ENCODE measurements at regions not wholly inside any gene's neighbourhood (a gene's known extent, or its start where the extent isn't known, plus 50 kb on each side); places are given as distances from the start of the nearest gene placed in this dataset.

- TF ChIP-seq CTCF (IDR thresholded peaks at IDR 0.05) = no peak
- no peak for TF ChIP-seq POLR2A (IDR thresholded peaks at IDR 0.05)
- TF ChIP-seq POLR2AphosphoS5 (IDR thresholded peaks at IDR 0.05) = no peak
Observed at GRCh38 chr2:179332903-179333302, 68.3 kb upstream of the SESTD1 start.

Measured in prostate gland (tissue), 2 donors.